Spleen (tissue), 11 donors: ENCODE measurements at regions not wholly inside any gene's neighbourhood (a gene's known extent, or its start where the extent isn't known, plus 50 kb on each side); places are given as distances from the start of the nearest gene placed in this dataset.
A peak's percentile ranks its signal among the peaks of the same experiment; 100 is the strongest.

Source experiments
- DNase-seq: peaks from one replicate; pipeline ENCODE4 v3.0.0-alpha.2; 2020
- H3K27ac ChIP-seq, 8 donors: fragments of 200-600 bp; sonication (generic) in 7 of 8; 1 replicate in 4 of 8; 2 replicates in 4 of 8; pipeline versions ENCODE4 v1.5.0 to v1.8.0; 2016 to 2021; ENCODE audit warnings: inconsistent platforms in 4 of 8, mild to moderate bottlenecking in 4 of 8, moderate library complexity in 1 of 8
- H3K27me3 ChIP-seq, 7 donors: fragments of 200-600 bp; sonication (generic) in 6 of 7; replicated peaks in 1 of 7; 1 replicate in 4 of 7; 2 replicates in 3 of 7; pipeline versions ENCODE4 v1.5.0 to v1.8.0; 2016 to 2021; ENCODE audit warnings: inconsistent platforms in 3 of 7, mild to moderate bottlenecking in 1 of 7
- H3K36me3 ChIP-seq, 6 donors: fragments of 200-600 bp; sonication (generic) in 5 of 6; 1 replicate in 4 of 6; 2 replicates in 2 of 6; pipeline versions ENCODE4 v1.5.0 to v1.8.0; 2016 to 2021; ENCODE audit warnings: inconsistent platforms in 2 of 6
- H3K4me1 ChIP-seq, 6 donors: fragments of 200-600 bp; sonication (generic) in 5 of 6; 1 replicate in 3 of 6; 2 replicates in 3 of 6; pipeline versions ENCODE4 v1.5.0 to v1.8.0; 2016 to 2021; ENCODE audit warnings: inconsistent platforms in 3 of 6
- H3K4me3 ChIP-seq, 8 donors: fragments of 200-600 bp; sonication (generic) in 7 of 8; 1 replicate in 4 of 8; 2 replicates in 4 of 8; pipeline versions ENCODE4 v1.5.0 to v1.8.0; 2016 to 2021; ENCODE audit warnings: inconsistent platforms in 4 of 8, mild to moderate bottlenecking in 4 of 8, moderate library complexity in 2 of 8
- H3K9me3 ChIP-seq, 8 donors: fragments of 200-600 bp; sonication (generic) in 7 of 8; 1 replicate in 4 of 8; 2 replicates in 4 of 8; pipeline versions ENCODE4 v1.5.0 to v1.8.0; 2016 to 2021; ENCODE audit warnings: inconsistent platforms in 4 of 8
- POLR2A ChIP-seq, 3 donors: fragments of 450-650 bp; IDR thresholded peaks; one replicate each; pipeline ENCODE4 v1.5.1; 2017; ENCODE audit warnings: antibody characterized with exemption in 3 of 3, mild to moderate bottlenecking in 1 of 3
- POLR2AphosphoS5 ChIP-seq, 3 donors: sonication (generic); formaldehyde crosslinking; IDR thresholded peaks; one replicate each; pipeline ENCODE4 v1.5.1; 2017; ENCODE audit warnings: antibody characterized with exemption in 3 of 3
- WGBS, 5 donors: extraction: QIAGEN DNeasy Blood & Tissue Kit in 3 of 5; methylation state at CpG; one replicate each; pipeline versions ENCODE4 v1.1.5 to v1.1.7; 2013 to 2018; 5-methylcytosine and 5-hydroxymethylcytosine counted together
- intact Hi-C: fragments of 100-400 bp; cut with DNase I; formaldehyde crosslinking; loops from one replicate; pipeline ENCODE4 v1.15.0; 2023; ENCODE audit warnings: low total_unique reads
- TF ChIP-seq, protein P1 (sequence below), 11 experiments: fragments of 200-600 bp in 7 of 11; fragments of 450-650 bp in 4 of 11; sonication (generic) in 4 of 11; IDR thresholded peaks in 8 of 11; conservative IDR thresholded peaks in 3 of 11; 1 replicate in 7 of 11; 2 replicates in 4 of 11; pipeline versions ENCODE4 v1.4.0 to v1.8.0; 2016 to 2021; ENCODE audit warnings: antibody characterized with exemption in 11 of 11, inconsistent platforms in 4 of 11, mild to moderate bottlenecking in 1 of 11
- donor health status: healthy with polysubstance abuse.
- donor health status: DM: no; HTN: no; CAD: no; lungs with moderate emphysema.
- donor health status: DM: no; HTN: no; CAD: no.
- donor health status: Bipolar disorder and iron deficiency.
- donor health status: healthy.
- donor health status: DM: no; HTN: no; CAD: no.
- donor health status: DM: yes; HTN: yes; CAD: no.

DNA sequence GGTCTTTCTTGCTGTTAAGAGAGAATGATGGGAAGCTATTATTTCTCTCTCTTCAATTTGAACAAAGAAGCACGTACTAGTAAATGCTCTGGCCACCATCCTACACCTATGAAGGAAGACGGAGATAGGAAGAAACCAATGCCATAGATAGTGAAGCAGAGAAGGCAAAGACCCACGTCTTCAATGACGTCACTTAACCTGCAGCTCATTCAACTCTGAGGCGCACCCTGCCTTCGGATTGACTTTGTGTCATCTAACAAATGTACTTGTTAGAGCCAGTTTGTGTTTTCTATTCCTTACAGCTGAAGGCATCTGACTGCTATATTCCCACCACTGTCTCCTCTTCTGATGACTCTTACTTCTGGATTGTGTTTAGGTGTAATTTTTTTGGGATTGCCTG lies 332.5 kb upstream of the DDI1 start:
- no peaks in the 10 kb centered on the region for H3K4me1 ChIP-seq
- no peaks in the 10 kb centered on the region for H3K9me3 ChIP-seq
- H3K36me3 ChIP-seq = no peaks in the 10 kb centered on the region
- intact Hi-C loops = no loop called here
- H3K27ac ChIP-seq = peak overlapping the region in 3 of 8 donors; percentile 4 to 41 (median 13)
- 73 to 96% (median 83%) methylated on average over 6 of the region's 6 CpGs for WGBS, 5 donors
- no peaks in the 10 kb centered on the region for H3K27me3 ChIP-seq
- no peak for DNase-seq
- TF ChIP-seq POLR2AphosphoS5 (IDR thresholded peaks at IDR 0.05) = no peak
- TF ChIP-seq POLR2A (IDR thresholded peaks at IDR 0.05) = no peak
- TF ChIP-seq, protein P1, sequence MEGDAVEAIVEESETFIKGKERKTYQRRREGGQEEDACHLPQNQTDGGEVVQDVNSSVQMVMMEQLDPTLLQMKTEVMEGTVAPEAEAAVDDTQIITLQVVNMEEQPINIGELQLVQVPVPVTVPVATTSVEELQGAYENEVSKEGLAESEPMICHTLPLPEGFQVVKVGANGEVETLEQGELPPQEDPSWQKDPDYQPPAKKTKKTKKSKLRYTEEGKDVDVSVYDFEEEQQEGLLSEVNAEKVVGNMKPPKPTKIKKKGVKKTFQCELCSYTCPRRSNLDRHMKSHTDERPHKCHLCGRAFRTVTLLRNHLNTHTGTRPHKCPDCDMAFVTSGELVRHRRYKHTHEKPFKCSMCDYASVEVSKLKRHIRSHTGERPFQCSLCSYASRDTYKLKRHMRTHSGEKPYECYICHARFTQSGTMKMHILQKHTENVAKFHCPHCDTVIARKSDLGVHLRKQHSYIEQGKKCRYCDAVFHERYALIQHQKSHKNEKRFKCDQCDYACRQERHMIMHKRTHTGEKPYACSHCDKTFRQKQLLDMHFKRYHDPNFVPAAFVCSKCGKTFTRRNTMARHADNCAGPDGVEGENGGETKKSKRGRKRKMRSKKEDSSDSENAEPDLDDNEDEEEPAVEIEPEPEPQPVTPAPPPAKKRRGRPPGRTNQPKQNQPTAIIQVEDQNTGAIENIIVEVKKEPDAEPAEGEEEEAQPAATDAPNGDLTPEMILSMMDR (IDR thresholded peaks at IDR 0.05 in 8 of 11, conservative IDR thresholded peaks at IDR 0.05 in 3 of 11) = no peak
- H3K4me3 ChIP-seq = no peak overlapping the region

DNA sequence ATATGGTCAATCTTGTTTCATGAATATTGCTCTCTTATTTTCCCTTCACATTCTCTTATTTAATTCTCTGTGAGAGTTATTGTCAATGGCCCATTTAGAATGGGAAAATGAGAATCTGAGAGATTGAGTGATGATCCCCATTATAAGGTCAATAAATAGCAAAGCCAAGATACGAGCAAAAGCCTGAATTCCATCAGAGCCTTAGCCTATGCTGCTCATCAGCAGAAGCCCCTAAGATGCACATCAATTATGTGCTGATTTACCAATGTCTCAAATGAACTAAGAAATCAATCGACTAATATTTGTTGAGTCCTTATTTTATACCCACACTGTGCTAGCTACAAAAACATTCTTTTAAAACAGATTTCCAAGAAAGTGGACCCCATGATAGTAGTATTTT lies 330.8 kb upstream of the DDI1 start:
- intact Hi-C loops = no loop called here
- Histone ChIP-seq H3K36me3 (no peaks in the 10 kb centered on the region), H3K4me3 (no peak overlapping the region), H3K27me3 (no peaks in the 10 kb centered on the region), H3K9me3 (peaks cover 0 to 3% (median 0%) of the 10 kb centered on the region in 8 donors), H3K4me1 (no peaks in the 10 kb centered on the region), H3K27ac (no peak overlapping the region)
- no peak for TF ChIP-seq POLR2A (IDR thresholded peaks at IDR 0.05)
- TF ChIP-seq POLR2AphosphoS5 (IDR thresholded peaks at IDR 0.05) = no peak
- TF ChIP-seq, protein P1 (IDR thresholded peaks at IDR 0.05 in 8 of 11, conservative IDR thresholded peaks at IDR 0.05 in 3 of 11) = no peak
- 74 to 84% (median 83%) methylated on average over 2 of the region's 2 CpGs for WGBS, 5 donors
- no peak for DNase-seq

DNA sequence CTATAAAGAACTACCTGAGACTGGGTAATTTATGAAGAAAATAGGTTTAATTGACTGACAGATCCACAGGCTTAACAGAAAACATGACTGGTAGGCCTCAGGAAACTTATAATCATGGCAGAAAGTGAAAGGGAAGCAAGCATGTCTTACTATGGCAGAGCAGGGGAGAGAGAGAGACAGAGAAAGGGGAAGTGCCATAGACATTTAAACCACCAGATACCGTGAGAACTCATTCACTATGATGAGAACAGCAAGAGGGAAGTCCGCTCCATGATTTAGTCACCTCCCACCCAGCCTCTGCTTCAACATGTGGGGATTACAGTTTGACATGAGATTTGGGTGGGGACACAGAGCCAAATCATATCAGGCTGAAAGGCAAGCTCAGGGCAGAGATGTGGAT lies 327.1 kb upstream of the DDI1 start:
- Histone ChIP-seq H3K4me3 (no peak overlapping the region), H3K9me3 (peaks cover 0 to 3% (median 0%) of the 10 kb centered on the region in 8 donors), H3K27ac (no peak overlapping the region), H3K4me1 (no peaks in the 10 kb centered on the region), H3K36me3 (no peaks in the 10 kb centered on the region), H3K27me3 (no peaks in the 10 kb centered on the region)
- DNase-seq = no peak
- intact Hi-C loops = no loop called here
- TF ChIP-seq POLR2AphosphoS5 (IDR thresholded peaks at IDR 0.05) = no peak
- TF ChIP-seq, protein P1 (IDR thresholded peaks at IDR 0.05 in 8 of 11, conservative IDR thresholded peaks at IDR 0.05 in 3 of 11) = no peak
- no peak for TF ChIP-seq POLR2A (IDR thresholded peaks at IDR 0.05)
- 34 to 47% (median 35%) methylated on average over 2 of the region's 2 CpGs for WGBS, 5 donors

DNA sequence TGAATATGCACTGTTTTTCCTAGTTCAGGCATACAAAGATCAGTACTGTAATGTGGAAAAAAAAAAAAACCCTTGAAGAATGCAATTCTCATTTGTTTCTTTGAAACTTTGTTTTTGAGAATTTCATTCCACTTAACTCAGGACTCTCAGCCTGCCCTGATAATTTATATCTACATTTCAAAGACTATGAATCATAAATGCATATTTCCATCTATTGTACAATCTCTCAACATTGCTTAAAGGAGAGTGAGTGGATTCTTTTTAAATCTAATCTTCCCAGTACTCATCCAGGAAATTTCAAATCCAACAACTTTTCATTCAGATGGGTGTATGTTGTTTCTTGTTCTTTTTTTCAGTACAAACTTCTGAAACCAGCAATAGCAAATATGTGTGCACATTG lies 322.2 kb upstream of the DDI1 start:
- Histone ChIP-seq H3K4me1 (no peaks in the 10 kb centered on the region), H3K27me3 (no peaks in the 10 kb centered on the region), H3K27ac (no peak overlapping the region), H3K4me3 (no peak overlapping the region), H3K36me3 (no peaks in the 10 kb centered on the region), H3K9me3 (peaks cover 0 to 3% (median 0%) of the 10 kb centered on the region in 8 donors)
- intact Hi-C loops = no loop called here
- no peak for DNase-seq
- TF ChIP-seq, protein P1 (IDR thresholded peaks at IDR 0.05 in 8 of 11, conservative IDR thresholded peaks at IDR 0.05 in 3 of 11) = no peak
- TF ChIP-seq POLR2A (IDR thresholded peaks at IDR 0.05) (no peak), POLR2AphosphoS5 (IDR thresholded peaks at IDR 0.05) (no peak)
